ENCODE measurements at regions not wholly inside any gene's neighbourhood (a gene's known extent, or its start where the extent isn't known, plus 50 kb on each side); places are given as distances from the start of the nearest gene placed in this dataset.

DNA sequence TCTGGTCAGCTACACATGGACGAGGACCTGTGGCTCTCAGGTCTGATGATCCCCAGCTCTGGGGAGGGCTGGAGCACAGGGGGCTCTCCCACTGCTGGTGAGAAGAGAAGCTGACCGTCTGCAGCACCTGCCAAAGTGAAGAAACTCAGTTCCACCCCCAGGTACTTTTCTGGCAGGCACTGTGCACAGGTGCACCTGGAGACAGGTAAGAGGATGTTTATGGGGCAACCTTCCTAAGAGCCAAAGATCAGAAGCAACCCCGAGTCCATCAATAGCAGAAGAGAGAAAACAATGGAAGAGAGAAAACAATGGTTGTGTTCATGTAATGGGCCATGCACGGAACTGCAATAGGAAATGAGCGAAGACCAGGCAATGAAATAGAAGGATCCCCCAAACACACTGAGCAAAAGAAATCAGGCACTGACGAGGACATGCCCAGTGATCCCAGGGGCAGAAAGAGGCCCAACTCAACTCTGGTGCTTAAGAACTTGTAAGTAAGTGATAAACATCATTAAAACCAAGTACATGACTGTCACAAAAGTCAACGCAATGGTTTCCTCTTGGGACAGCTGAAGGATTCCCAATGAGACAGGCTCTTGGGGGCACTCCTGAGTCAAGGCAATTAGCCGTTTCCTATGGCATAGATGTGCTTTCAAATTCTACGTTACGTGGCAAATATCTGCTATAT, 95.0 kb upstream of the ALDH1A3 start:
- Histone ChIP-seq H3K27me3 (ENCODE audit: insufficient read depth, low read length, poor library complexity, severe bottlenecking) (no peaks in the 10 kb centered on the region), H3K9me3 (ENCODE audit: insufficient read depth, low read depth, low read length) (no peaks in the 10 kb centered on the region), H3K9me2 (replicated peaks; ENCODE audit: low read depth, low read length) (no peaks in the 10 kb centered on the region), H3F3A (ENCODE audit: low read depth) (no peaks in the 10 kb centered on the region), H3K4me3 (ENCODE audit: low read length, poor library complexity, severe bottlenecking) (no peak overlapping the region), H3K9ac (ENCODE audit: low read depth, low read length, poor library complexity, severe bottlenecking) (no peak overlapping the region), H4K20me1 (ENCODE audit: insufficient read depth, low read length, poor library complexity, severe bottlenecking) (no peaks in the 10 kb centered on the region), H3K4me1 (ENCODE audit: insufficient read depth, low read length, poor library complexity, severe bottlenecking) (no peaks in the 10 kb centered on the region), H3K79me2 (ENCODE audit: insufficient read depth, low read length) (no peaks in the 10 kb centered on the region), H2AFZ (ENCODE audit: low read length) (no peak overlapping the region), H3K36me3 (ENCODE audit: insufficient read depth, low read length) (no peaks in the 10 kb centered on the region), H3K4me2 (ENCODE audit: low read depth, low read length, poor library complexity, severe bottlenecking) (no peak overlapping the region)
- no peak for TF ChIP-seq EZH2phosphoT487 (IDR thresholded peaks at IDR 0.05; ENCODE audit: borderline replicate concordance)
- TF ChIP-seq, protein P1, sequence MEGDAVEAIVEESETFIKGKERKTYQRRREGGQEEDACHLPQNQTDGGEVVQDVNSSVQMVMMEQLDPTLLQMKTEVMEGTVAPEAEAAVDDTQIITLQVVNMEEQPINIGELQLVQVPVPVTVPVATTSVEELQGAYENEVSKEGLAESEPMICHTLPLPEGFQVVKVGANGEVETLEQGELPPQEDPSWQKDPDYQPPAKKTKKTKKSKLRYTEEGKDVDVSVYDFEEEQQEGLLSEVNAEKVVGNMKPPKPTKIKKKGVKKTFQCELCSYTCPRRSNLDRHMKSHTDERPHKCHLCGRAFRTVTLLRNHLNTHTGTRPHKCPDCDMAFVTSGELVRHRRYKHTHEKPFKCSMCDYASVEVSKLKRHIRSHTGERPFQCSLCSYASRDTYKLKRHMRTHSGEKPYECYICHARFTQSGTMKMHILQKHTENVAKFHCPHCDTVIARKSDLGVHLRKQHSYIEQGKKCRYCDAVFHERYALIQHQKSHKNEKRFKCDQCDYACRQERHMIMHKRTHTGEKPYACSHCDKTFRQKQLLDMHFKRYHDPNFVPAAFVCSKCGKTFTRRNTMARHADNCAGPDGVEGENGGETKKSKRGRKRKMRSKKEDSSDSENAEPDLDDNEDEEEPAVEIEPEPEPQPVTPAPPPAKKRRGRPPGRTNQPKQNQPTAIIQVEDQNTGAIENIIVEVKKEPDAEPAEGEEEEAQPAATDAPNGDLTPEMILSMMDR (conservative IDR thresholded peaks at IDR 0.05; ENCODE audit: low read length) = no peak

DNA sequence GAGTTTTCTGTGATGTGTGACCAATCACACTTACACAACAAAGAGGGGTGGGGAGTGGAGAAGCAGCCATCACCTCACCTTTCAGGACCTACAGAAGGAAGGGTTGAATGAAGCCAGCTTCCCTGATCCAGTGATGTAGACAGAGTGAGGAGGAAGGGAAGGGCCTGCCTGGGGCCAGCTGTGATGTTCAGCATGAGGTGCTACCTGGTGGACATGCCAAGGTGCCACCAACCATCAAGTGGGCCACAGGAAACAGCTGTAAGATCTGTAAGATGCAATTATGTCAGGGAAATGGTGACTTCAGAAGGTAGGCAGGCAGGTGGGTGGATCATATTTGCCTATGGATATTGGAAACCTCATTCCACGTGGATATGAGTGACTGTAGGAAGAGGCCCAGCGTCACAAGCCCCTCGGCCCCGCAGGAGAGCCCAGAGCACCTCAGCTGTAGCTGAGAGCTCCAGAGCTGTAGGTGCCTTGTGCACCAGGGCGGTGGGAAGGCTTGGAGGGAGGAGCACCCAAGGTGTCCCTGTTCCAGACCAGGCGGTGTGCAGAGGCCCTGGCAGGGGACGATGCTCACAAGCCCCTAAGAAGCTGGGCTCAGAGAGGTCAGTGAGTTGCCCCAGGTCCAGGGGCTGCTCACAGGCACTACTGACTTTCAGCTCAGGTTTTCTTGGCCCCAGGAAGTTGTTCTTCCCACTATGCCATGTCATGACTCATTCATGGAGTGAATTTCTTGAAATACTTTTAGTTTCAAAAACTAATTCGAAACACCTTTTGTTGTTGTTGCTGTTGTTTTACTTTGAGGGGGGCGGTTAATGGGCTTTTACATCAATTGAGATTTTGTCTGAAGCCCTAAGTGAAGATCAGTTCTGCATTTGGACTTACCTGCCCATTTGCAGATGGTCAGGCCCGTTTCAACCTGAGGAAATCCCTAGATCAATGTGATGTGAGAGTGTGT, 94.2 kb upstream of the ALDH1A3 start:
- no peaks in the 10 kb centered on the region for H3K9me3 ChIP-seq (ENCODE audit: insufficient read depth, low read depth, low read length)
- H2AFZ ChIP-seq (ENCODE audit: low read length) = no peak overlapping the region
- no peak overlapping the region for H3K4me3 ChIP-seq (ENCODE audit: low read length, poor library complexity, severe bottlenecking)
- no peaks in the 10 kb centered on the region for H3K79me2 ChIP-seq (ENCODE audit: insufficient read depth, low read length)
- H3K36me3 ChIP-seq (ENCODE audit: insufficient read depth, low read length) = no peaks in the 10 kb centered on the region
- no peak overlapping the region for H3K4me2 ChIP-seq (ENCODE audit: low read depth, low read length, poor library complexity, severe bottlenecking)
- TF ChIP-seq, protein P1 (conservative IDR thresholded peaks at IDR 0.05; ENCODE audit: low read length) = no peak
- TF ChIP-seq EZH2phosphoT487 (IDR thresholded peaks at IDR 0.05; ENCODE audit: borderline replicate concordance) = no peak
- no peaks in the 10 kb centered on the region for H3K9me2 ChIP-seq (replicated peaks; ENCODE audit: low read depth, low read length)
- H3K27me3 ChIP-seq (ENCODE audit: insufficient read depth, low read length, poor library complexity, severe bottlenecking) = no peaks in the 10 kb centered on the region
- peaks cover 3% of the 10 kb centered on the region for H3K4me1 ChIP-seq (ENCODE audit: insufficient read depth, low read length, poor library complexity, severe bottlenecking)
- H4K20me1 ChIP-seq (ENCODE audit: insufficient read depth, low read length, poor library complexity, severe bottlenecking) = no peaks in the 10 kb centered on the region
- no peak overlapping the region for H3K9ac ChIP-seq (ENCODE audit: low read depth, low read length, poor library complexity, severe bottlenecking)
- H3F3A ChIP-seq (ENCODE audit: low read depth) = no peaks in the 10 kb centered on the region

GRCh38 chr15:100786139-100786531, 93.5 kb upstream of the ALDH1A3 start:
- Histone ChIP-seq H2AFZ (ENCODE audit: low read length) (no peak overlapping the region), H3K79me2 (ENCODE audit: insufficient read depth, low read length) (no peaks in the 10 kb centered on the region), H3K9me3 (ENCODE audit: insufficient read depth, low read depth, low read length) (no peaks in the 10 kb centered on the region), H3K9me2 (replicated peaks; ENCODE audit: low read depth, low read length) (no peaks in the 10 kb centered on the region), H4K20me1 (ENCODE audit: insufficient read depth, low read length, poor library complexity, severe bottlenecking) (no peaks in the 10 kb centered on the region), H3K9ac (ENCODE audit: low read depth, low read length, poor library complexity, severe bottlenecking) (no peak overlapping the region), H3K4me1 (ENCODE audit: insufficient read depth, low read length, poor library complexity, severe bottlenecking) (peaks cover 4% of the 10 kb centered on the region), H3K4me2 (ENCODE audit: low read depth, low read length, poor library complexity, severe bottlenecking) (no peak overlapping the region), H3F3A (ENCODE audit: low read depth) (no peaks in the 10 kb centered on the region), H3K4me3 (ENCODE audit: low read length, poor library complexity, severe bottlenecking) (no peak overlapping the region), H3K27me3 (ENCODE audit: insufficient read depth, low read length, poor library complexity, severe bottlenecking) (no peaks in the 10 kb centered on the region), H3K36me3 (ENCODE audit: insufficient read depth, low read length) (no peaks in the 10 kb centered on the region)
- TF ChIP-seq, protein P1 (conservative IDR thresholded peaks at IDR 0.05; ENCODE audit: low read length) = no peak
- TF ChIP-seq EZH2phosphoT487 (IDR thresholded peaks at IDR 0.05; ENCODE audit: borderline replicate concordance) = no peak
